GM23248 (cell line): ENCODE measurements at regions not wholly inside any gene's neighbourhood (a gene's known extent, or its start where the extent isn't known, plus 50 kb on each side); places are given as distances from the start of the nearest gene placed in this dataset.

ENCODE experiments used
- DNase-seq: peaks from one replicate; pipeline ENCODE4 v3.0.0-alpha.2; 2015
- H2AFZ ChIP-seq: fragments of 200-600 bp; sonication (generic); 2 replicates; pipeline ENCODE4 v1.6.1; 2016; ENCODE audit warnings: antibody characterized with exemption
- H3F3A ChIP-seq: fragments of 200-600 bp; sonication (generic); 2 replicates; pipeline ENCODE4 v1.6.1; 2016; ENCODE audit warnings: mild to moderate bottlenecking, antibody characterized with exemption, mixed run types; ENCODE audit not compliant: insufficient read depth
- H3K27ac ChIP-seq: fragments of 200-600 bp; sonication (generic); 2 replicates; pipeline ENCODE4 v1.5.1; 2016; ENCODE audit warnings: mild to moderate bottlenecking
- H3K27me3 ChIP-seq: fragments of 200-600 bp; sonication (generic); replicated peaks from 2 replicates; pipeline ENCODE4 v1.6.1; 2016; ENCODE audit warnings: mild to moderate bottlenecking; ENCODE audit not compliant: insufficient read depth
- H3K36me3 ChIP-seq: fragments of 200-600 bp; sonication (generic); 2 replicates; pipeline ENCODE4 v1.6.1; 2016; ENCODE audit warnings: low read depth, mild to moderate bottlenecking
- H3K4me1 ChIP-seq: fragments of 200-600 bp; sonication (generic); 2 replicates; pipeline ENCODE4 v1.6.1; 2016; ENCODE audit warnings: mild to moderate bottlenecking; ENCODE audit not compliant: insufficient read depth
- H3K4me2 ChIP-seq: fragments of 200-600 bp; sonication (generic); one replicate; pipeline ENCODE4 v1.6.1; 2016; ENCODE audit warnings: mild to moderate bottlenecking; ENCODE audit not compliant: unreplicated experiment
- H3K4me3 ChIP-seq: fragments of 200-600 bp; sonication (generic); 2 replicates; pipeline ENCODE4 v1.5.1; 2016; ENCODE audit warnings: mild to moderate bottlenecking
- H3K79me2 ChIP-seq: fragments of 200-600 bp; sonication (generic); 2 replicates; pipeline ENCODE4 v1.6.1; 2016; ENCODE audit warnings: mild to moderate bottlenecking; ENCODE audit not compliant: insufficient read depth
- H3K9ac ChIP-seq: fragments of 200-600 bp; sonication (generic); 2 replicates; pipeline ENCODE4 v1.6.1; 2016; ENCODE audit warnings: mild to moderate bottlenecking
- H3K9me2 ChIP-seq: fragments of 200-600 bp; sonication (generic); 2 replicates; pipeline ENCODE4 v1.6.1; 2016; ENCODE audit warnings: mixed run types, mild to moderate bottlenecking, moderate library complexity; ENCODE audit not compliant: insufficient read depth
- H3K9me3 ChIP-seq: fragments of 200-600 bp; sonication (generic); one replicate; pipeline ENCODE4 v1.6.1; 2017; ENCODE audit warnings: low read depth
- H4K20me1 ChIP-seq: fragments of 200-600 bp; sonication (generic); 2 replicates; pipeline ENCODE4 v1.6.0; 2016; ENCODE audit not compliant: insufficient read depth
- EZH2 ChIP-seq: fragments of 200-600 bp; sonication (generic); IDR thresholded peaks from 2 replicates; pipeline ENCODE4 v1.6.1; 2018; ENCODE audit warnings: antibody characterized with exemption, mild to moderate bottlenecking; ENCODE audit not compliant: insufficient read depth, poor library complexity, severe bottlenecking
- EZH2phosphoT487 ChIP-seq: fragments of 200-600 bp; sonication (generic); IDR thresholded peaks from 2 replicates; pipeline ENCODE4 v1.6.1; 2018; ENCODE audit warnings: antibody characterized with exemption, moderate library complexity, mild to moderate bottlenecking, low read depth; ENCODE audit not compliant: insufficient read depth
- WGBS, 2 experiments: methylation state at CpG; one replicate each; pipeline ENCODE4 v1.1.6; 2015 to 2017; ENCODE audit warnings: low lambda C conversion rate in 2 of 2, low coverage in 1 of 2; ENCODE audit errors: missing lambda C conversion rate in 2 of 2; 5-methylcytosine and 5-hydroxymethylcytosine counted together
- in situ Hi-C: fragments of 300-500 bp; cut with MboI; formaldehyde crosslinking; loops from 2 replicates; pipeline ENCODE4 v1.15.0; 2020

DNA sequence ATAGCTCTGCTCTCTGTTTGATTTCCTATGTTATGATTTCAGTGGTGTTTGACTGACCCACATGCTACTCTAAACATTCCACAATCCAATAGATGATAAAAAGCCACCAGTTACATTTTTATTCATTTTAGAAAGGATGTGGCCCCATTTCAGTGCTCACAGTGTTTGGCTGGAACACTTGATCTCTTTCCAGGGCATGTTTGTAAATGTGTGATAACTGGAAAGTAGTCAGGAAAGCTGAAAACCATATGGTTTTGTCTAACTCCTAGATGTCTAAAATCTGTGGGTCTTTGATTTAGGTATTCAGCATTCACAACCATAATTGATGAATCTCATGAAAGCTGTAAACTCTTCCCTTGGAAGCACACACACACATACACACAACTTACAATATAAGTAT is 904.9 kb upstream of the AGA start:
- Histone ChIP-seq H3F3A (no peaks in the 10 kb centered on the region), H3K4me1 (no peaks in the 10 kb centered on the region), H3K9me2 (no peaks in the 10 kb centered on the region), H3K27ac (no peak overlapping the region), H3K27me3 (no peaks in the 10 kb centered on the region), H3K4me3 (no peak overlapping the region), H3K9me3 (no peaks in the 10 kb centered on the region), H3K36me3 (no peaks in the 10 kb centered on the region), H4K20me1 (no peaks in the 10 kb centered on the region), H3K79me2 (no peaks in the 10 kb centered on the region), H3K4me2 (no peak overlapping the region), H2AFZ (no peak overlapping the region), H3K9ac (no peak overlapping the region)
- no peak for DNase-seq
- in situ Hi-C loops, result no loop called here
- TF ChIP-seq EZH2phosphoT487, result no peak
- TF ChIP-seq EZH2, result no peak

DNA sequence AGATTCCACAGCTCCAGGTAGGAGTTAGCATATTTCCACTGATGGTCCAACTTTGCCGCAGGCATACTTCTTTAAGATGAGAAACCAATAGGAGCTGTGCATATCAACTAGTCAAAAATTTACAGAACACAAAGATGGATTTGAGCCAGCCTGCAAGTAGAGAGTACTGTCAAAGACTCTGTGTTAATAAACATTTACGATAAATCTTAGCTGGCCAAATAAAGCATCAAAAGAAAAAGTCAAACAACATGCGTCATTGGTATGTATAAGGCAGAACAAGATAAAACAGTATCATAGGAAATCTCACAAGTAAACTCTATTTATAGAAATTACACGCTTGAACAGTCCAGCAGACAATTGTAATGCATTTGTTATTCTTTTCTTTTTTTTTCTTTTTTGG is 907.4 kb upstream of the AGA start:
- no peak overlapping the region for H3K9ac ChIP-seq
- H3F3A ChIP-seq, result no peaks in the 10 kb centered on the region
- no peaks in the 10 kb centered on the region for H3K9me2 ChIP-seq
- 34 to 35% methylated on average over 4 of the region's 4 CpGs for WGBS, 2 experiments
- no peak overlapping the region for H3K4me2 ChIP-seq
- TF ChIP-seq EZH2, result no peak
- no peak for TF ChIP-seq EZH2phosphoT487
- no peaks in the 10 kb centered on the region for H3K9me3 ChIP-seq
- no peak overlapping the region for H3K27ac ChIP-seq
- H2AFZ ChIP-seq, result no peak overlapping the region
- H3K4me1 ChIP-seq, result no peaks in the 10 kb centered on the region
- H3K4me3 ChIP-seq, result no peak overlapping the region
- no peaks in the 10 kb centered on the region for H3K36me3 ChIP-seq
- DNase-seq, result no peak
- in situ Hi-C loops, result no loop called here
- H4K20me1 ChIP-seq, result no peaks in the 10 kb centered on the region
- H3K79me2 ChIP-seq, result no peaks in the 10 kb centered on the region
- H3K27me3 ChIP-seq, result no peaks in the 10 kb centered on the region

DNA sequence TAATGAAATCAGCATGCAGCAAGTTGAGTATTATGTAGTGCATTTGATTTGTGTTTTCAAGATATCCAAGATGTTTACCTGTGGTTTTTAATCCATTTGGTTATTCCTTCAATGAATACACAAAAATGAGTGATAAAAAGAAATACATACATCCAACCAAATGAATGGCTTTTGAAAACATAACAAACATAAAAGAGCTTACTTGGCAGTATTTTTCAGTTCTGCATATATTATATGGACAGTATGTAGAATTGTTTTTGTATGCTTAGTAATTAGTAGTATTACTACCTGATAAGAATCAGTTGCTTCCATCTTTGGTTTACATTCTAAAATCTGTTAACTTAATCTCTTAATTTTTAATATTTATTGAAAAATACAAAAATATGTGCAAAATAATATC is 908.9 kb upstream of the AGA start:
- no peaks in the 10 kb centered on the region for H3K9me3 ChIP-seq
- H3K4me2 ChIP-seq, result no peak overlapping the region
- H3K27me3 ChIP-seq, result no peaks in the 10 kb centered on the region
- H3K9me2 ChIP-seq, result no peaks in the 10 kb centered on the region
- H3K4me3 ChIP-seq, result no peak overlapping the region
- no peaks in the 10 kb centered on the region for H3K4me1 ChIP-seq
- no peak for DNase-seq
- TF ChIP-seq EZH2phosphoT487 (no peak), EZH2 (no peak)
- no peak overlapping the region for H2AFZ ChIP-seq
- H3F3A ChIP-seq, result no peaks in the 10 kb centered on the region
- H3K9ac ChIP-seq, result no peak overlapping the region
- no peaks in the 10 kb centered on the region for H3K79me2 ChIP-seq
- H3K27ac ChIP-seq, result no peak overlapping the region
- H3K36me3 ChIP-seq, result no peaks in the 10 kb centered on the region
- in situ Hi-C loops, result no loop called here
- H4K20me1 ChIP-seq, result no peaks in the 10 kb centered on the region

DNA sequence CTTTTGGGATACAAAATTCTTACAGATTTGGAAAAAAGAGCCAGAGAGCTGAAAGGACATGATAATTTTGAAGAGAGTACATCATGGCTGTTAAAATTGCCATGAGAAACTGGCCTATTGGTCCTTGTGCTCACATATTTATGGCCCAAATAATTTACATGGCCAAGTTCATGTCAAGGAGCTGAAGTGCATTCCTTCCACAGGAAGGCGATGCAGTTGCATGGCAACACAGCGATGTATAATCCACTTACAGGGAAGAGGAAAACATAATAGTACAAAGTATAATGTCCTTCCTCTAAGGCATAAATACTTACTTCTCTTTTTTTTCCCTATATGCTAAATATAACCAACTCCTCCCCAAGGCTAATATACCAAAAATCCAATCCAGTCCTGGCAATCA is 914.5 kb upstream of the AGA start:
- H3K27me3 ChIP-seq, result no peaks in the 10 kb centered on the region
- no peaks in the 10 kb centered on the region for H3K36me3 ChIP-seq
- in situ Hi-C loops, result no loop called here
- H3K4me3 ChIP-seq, result no peak overlapping the region
- H3K79me2 ChIP-seq, result no peaks in the 10 kb centered on the region
- H4K20me1 ChIP-seq, result no peaks in the 10 kb centered on the region
- TF ChIP-seq EZH2phosphoT487 (no peak), EZH2 (no peak)
- no peaks in the 10 kb centered on the region for H3F3A ChIP-seq
- no peak overlapping the region for H3K4me2 ChIP-seq
- WGBS, 2 experiments, result 45 to 76% methylated on average over 2 of the region's 2 CpGs
- no peaks in the 10 kb centered on the region for H3K9me3 ChIP-seq
- DNase-seq, result no peak
- no peak overlapping the region for H3K27ac ChIP-seq
- H3K4me1 ChIP-seq, result no peaks in the 10 kb centered on the region
- no peak overlapping the region for H3K9ac ChIP-seq
- H2AFZ ChIP-seq, result no peak overlapping the region
- no peaks in the 10 kb centered on the region for H3K9me2 ChIP-seq

DNA sequence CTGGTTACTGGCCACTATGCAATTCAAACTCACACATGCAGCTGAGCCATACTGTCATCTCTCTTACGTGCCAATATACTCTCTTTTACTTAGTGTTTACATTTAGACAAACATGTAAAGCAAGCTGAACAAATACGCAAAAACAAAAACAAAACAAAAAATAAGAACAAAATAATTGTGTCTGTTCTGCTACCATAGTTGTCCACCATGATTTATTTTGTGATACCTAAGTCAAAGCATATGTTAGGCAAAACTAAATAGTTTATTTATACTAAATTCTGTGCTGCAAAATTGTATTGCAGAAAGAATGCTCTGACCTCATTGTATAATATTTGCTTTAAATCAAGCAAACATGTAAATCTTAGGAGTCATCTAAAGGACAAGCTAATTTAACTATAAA is 943.2 kb upstream of the AGA start:
- Histone ChIP-seq H3K27ac (no peak overlapping the region), H3K9me2 (no peaks in the 10 kb centered on the region), H3K4me1 (no peaks in the 10 kb centered on the region), H3K9me3 (no peaks in the 10 kb centered on the region), H3K4me3 (no peak overlapping the region), H3K36me3 (no peaks in the 10 kb centered on the region), H3F3A (no peaks in the 10 kb centered on the region), H3K9ac (no peak overlapping the region), H4K20me1 (no peaks in the 10 kb centered on the region), H3K4me2 (no peak overlapping the region), H2AFZ (no peak overlapping the region), H3K79me2 (no peaks in the 10 kb centered on the region), H3K27me3 (no peaks in the 10 kb centered on the region)
- in situ Hi-C loops, result no loop called here
- no peak for DNase-seq
- no peak for TF ChIP-seq EZH2phosphoT487
- no peak for TF ChIP-seq EZH2
- WGBS, 2 experiments, result 14% methylated on average over 2 of the region's 2 CpGs
